ENCODE measurements at regions not wholly inside any gene's neighbourhood (a gene's known extent, or its start where the extent isn't known, plus 50 kb on each side); places are given as distances from the start of the nearest gene placed in this dataset.

DNA sequence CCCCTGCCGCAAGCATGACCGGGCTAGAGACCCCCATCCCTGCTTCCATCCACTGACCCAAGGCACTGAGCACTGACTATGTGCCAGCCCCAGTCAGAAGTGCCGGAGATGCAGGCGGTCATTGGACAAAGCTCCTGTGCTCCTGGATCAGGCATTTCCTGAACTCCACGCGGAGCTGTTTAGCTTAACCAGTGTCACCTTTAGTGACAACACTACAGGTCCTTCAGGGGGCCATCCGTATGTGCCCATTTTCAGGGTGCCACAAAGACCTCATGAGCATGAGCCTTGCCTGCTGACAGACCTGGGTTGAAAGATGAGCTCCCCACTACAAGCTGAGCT lies 63.0 kb upstream of the FGF3 start:
- TF ChIP-seq, protein P1, sequence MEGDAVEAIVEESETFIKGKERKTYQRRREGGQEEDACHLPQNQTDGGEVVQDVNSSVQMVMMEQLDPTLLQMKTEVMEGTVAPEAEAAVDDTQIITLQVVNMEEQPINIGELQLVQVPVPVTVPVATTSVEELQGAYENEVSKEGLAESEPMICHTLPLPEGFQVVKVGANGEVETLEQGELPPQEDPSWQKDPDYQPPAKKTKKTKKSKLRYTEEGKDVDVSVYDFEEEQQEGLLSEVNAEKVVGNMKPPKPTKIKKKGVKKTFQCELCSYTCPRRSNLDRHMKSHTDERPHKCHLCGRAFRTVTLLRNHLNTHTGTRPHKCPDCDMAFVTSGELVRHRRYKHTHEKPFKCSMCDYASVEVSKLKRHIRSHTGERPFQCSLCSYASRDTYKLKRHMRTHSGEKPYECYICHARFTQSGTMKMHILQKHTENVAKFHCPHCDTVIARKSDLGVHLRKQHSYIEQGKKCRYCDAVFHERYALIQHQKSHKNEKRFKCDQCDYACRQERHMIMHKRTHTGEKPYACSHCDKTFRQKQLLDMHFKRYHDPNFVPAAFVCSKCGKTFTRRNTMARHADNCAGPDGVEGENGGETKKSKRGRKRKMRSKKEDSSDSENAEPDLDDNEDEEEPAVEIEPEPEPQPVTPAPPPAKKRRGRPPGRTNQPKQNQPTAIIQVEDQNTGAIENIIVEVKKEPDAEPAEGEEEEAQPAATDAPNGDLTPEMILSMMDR (conservative IDR thresholded peaks at IDR 0.05; ENCODE audit: low read length) = no peak
- no peak for TF ChIP-seq EZH2phosphoT487 (IDR thresholded peaks at IDR 0.05; ENCODE audit: borderline replicate concordance)
